B cell (primary cell): ENCODE measurements at regions not wholly inside any gene's neighbourhood (a gene's known extent, or its start where the extent isn't known, plus 50 kb on each side); places are given as distances from the start of the nearest gene placed in this dataset.
A peak's percentile ranks its signal among the peaks of the same experiment; 100 is the strongest.

Experiments used
- ATAC-seq: fragments of 200-7000 bp; cut with Tn5 transposase; one replicate; pipeline ENCODE4 v1.10.0; 2021; ENCODE audit warnings: low read depth, mild to moderate bottlenecking, moderate number of reproducible peaks, moderate library complexity
- CTCF ChIA-PET: fragments of 350-600 bp; sonication (Branson Sonifier 250); formaldehyde crosslinking; loops from one replicate; lab custom pipeline; 2021; ENCODE audit warnings: antibody characterized with exemption, inconsistent platforms; lab: Charles Lee
- POLR2A ChIA-PET: fragments of 350-600 bp; sonication (Branson Sonifier 250); formaldehyde crosslinking; loops from one replicate; lab custom pipeline; 2021; ENCODE audit warnings: antibody characterized with exemption; lab: Charles Lee
- DNase-seq: peaks from one replicate; pipeline ENCODE4 v3.0.0; 2013
- H2AFZ ChIP-seq: 2 replicates; pipeline ENCODE4 v1.6.1; 2012; ENCODE audit warnings: mild to moderate bottlenecking, low read depth, low read length; ENCODE audit not compliant: insufficient read depth, poor library complexity, severe bottlenecking
- H3K27ac ChIP-seq, 2 donors: 1 replicate in 1 of 2; 2 replicates in 1 of 2; pipeline ENCODE4 v1.5.1; 2012 to 2013; ENCODE audit warnings: low read length in 2 of 2, mild to moderate bottlenecking in 2 of 2, moderate library complexity in 1 of 2
- H3K27me3 ChIP-seq, 4 experiments: fragments of 200-600 bp in 1 of 4; sonication (generic) in 1 of 4; replicated peaks in 1 of 4; 1 replicate in 2 of 4; 2 replicates in 2 of 4; pipeline versions ENCODE4 v1.6.1 to v1.7.0; 2013 to 2016; ENCODE audit warnings: low read length in 3 of 4, mild to moderate bottlenecking in 2 of 4, mixed read lengths in 1 of 4, moderate library complexity in 1 of 4; ENCODE audit not compliant: insufficient read depth in 4 of 4, control insufficient read depth in 3 of 4; ENCODE audit errors: control extremely low read depth in 1 of 4
- H3K36me3 ChIP-seq, 2 experiments: replicated peaks in 1 of 2; 1 replicate in 1 of 2; 2 replicates in 1 of 2; pipeline versions ENCODE4 v1.6.1 to v1.7.1; 2013; ENCODE audit warnings: low read length in 1 of 2; ENCODE audit not compliant: insufficient read depth in 2 of 2, control insufficient read depth in 1 of 2; ENCODE audit errors: control extremely low read depth in 1 of 2, extremely low read depth in 1 of 2
- H3K4me1 ChIP-seq, 2 donors: fragments of 200-600 bp in 1 of 2; sonication (generic) in 1 of 2; 1 replicate in 1 of 2; 2 replicates in 1 of 2; pipeline versions ENCODE4 v1.5.1 to v1.6.1; 2013 to 2017; ENCODE audit warnings: low read length in 2 of 2; ENCODE audit not compliant: control insufficient read depth in 2 of 2, insufficient read depth in 2 of 2
- H3K4me2 ChIP-seq: replicated peaks from 2 replicates; pipeline ENCODE3; 2012; ENCODE audit warnings: mild to moderate bottlenecking, low read depth, low read length; ENCODE audit not compliant: poor library complexity, severe bottlenecking
- H3K4me3 ChIP-seq, 5 experiments: fragments of 200-600 bp in 1 of 5; sonication (generic) in 1 of 5; 1 replicate in 3 of 5; 2 replicates in 2 of 5; pipeline versions ENCODE4 v1.5.1 to v1.7.0; 2011 to 2016; ENCODE audit warnings: low read length in 4 of 5, mild to moderate bottlenecking in 4 of 5, low read depth in 2 of 5, control low read depth in 1 of 5, moderate library complexity in 1 of 5; ENCODE audit not compliant: insufficient read depth in 1 of 5; ENCODE audit errors: control extremely low read depth in 1 of 5, extremely low read depth in 1 of 5
- H3K79me2 ChIP-seq: fragments of 200-600 bp; sonication (generic); one replicate; pipeline ENCODE4 v1.6.0; 2016; ENCODE audit warnings: low read length; ENCODE audit not compliant: control insufficient read depth, insufficient read depth
- H3K9ac ChIP-seq: fragments of 200-600 bp; sonication (generic); 2 replicates; pipeline ENCODE4 v1.6.1; 2017; ENCODE audit warnings: mild to moderate bottlenecking, low read length, moderate library complexity
- H3K9me3 ChIP-seq, 3 donors: one replicate each; pipeline versions ENCODE4 v1.6.1 to v1.7.1; 2013; ENCODE audit warnings: low read length in 2 of 3; ENCODE audit not compliant: control insufficient read depth in 2 of 3, insufficient read depth in 1 of 3; ENCODE audit errors: control extremely low read depth in 1 of 3
- H4K20me1 ChIP-seq: 2 replicates; pipeline ENCODE4 v1.6.0; 2012; ENCODE audit warnings: mild to moderate bottlenecking, low read length; ENCODE audit not compliant: insufficient read depth, control insufficient read depth, poor library complexity, severe bottlenecking
- H3K27ac Mint-ChIP-seq: one replicate; pipeline ENCODE4 v1.8.0; 2021; ENCODE audit warnings: mixed read lengths
- H3K27me3 Mint-ChIP-seq: one replicate; pipeline ENCODE4 v1.8.0; 2021; ENCODE audit warnings: mixed read lengths
- H3K4me1 Mint-ChIP-seq: one replicate; pipeline ENCODE4 v1.8.0; 2021; ENCODE audit warnings: mixed read lengths
- H3K4me3 Mint-ChIP-seq: one replicate; pipeline ENCODE4 v1.8.0; 2021; ENCODE audit warnings: mixed read lengths
- H3K9me3 Mint-ChIP-seq: one replicate; pipeline ENCODE4 v1.8.0; 2022; ENCODE audit warnings: mixed read lengths; ENCODE audit not compliant: insufficient read depth
- CTCF ChIP-seq: fragments of 200-600 bp; IDR thresholded peaks from one replicate; pipeline ENCODE4 v1.8.0; 2022; ENCODE audit warnings: antibody characterized with exemption, mild to moderate bottlenecking
- EZH2 ChIP-seq: IDR thresholded peaks from 2 replicates; pipeline ENCODE4 v1.6.1; 2012; ENCODE audit warnings: borderline replicate concordance, low read depth, mild to moderate bottlenecking, moderate library complexity, low read length; ENCODE audit not compliant: insufficient read depth, poor library complexity, severe bottlenecking
- WGBS: methylation state at CpG from one replicate; pipeline ENCODE4 v1.1.5; 2013; ENCODE audit warnings: missing lambda C conversion rate; ENCODE audit not compliant: insufficient coverage; 5-methylcytosine and 5-hydroxymethylcytosine counted together
- intact Hi-C: fragments of 100-400 bp; cut with micrococcal nuclease; formaldehyde crosslinking; loops from one replicate; pipeline ENCODE4 v1.10.0; 2022

GRCh38 chr3:193831495-193832455 is 238.8 kb downstream of the OPA1 start:
- peak overlapping the region; percentile 65 for H3K4me3 Mint-ChIP-seq
- Histone ChIP-seq H2AFZ (peak overlapping the region; percentile 31), H3K79me2 (no peaks in the 10 kb centered on the region), H3K9me3 (no peaks in the 10 kb centered on the region), H3K4me3 (peak overlapping the region in 1 of 5 experiments; percentile 19), H3K4me1 (peaks cover 14 to 23% of the 10 kb centered on the region in 2 donors), H3K36me3 (no peaks in the 10 kb centered on the region), H3K27ac (peak overlapping the region; percentile 54 to 57), H4K20me1 (no peaks in the 10 kb centered on the region), H3K27me3 (no peaks in the 10 kb centered on the region), H3K4me2 (peak overlapping the region; percentile 44), H3K9ac (no peak overlapping the region)
- H3K27me3 Mint-ChIP-seq = peaks cover 3% of the 10 kb centered on the region
- ATAC-seq (peak; percentile 84), DNase-seq (peak; percentile 71)
- TF ChIP-seq EZH2 (no peak), CTCF (no peak)
- intact Hi-C loops = loop anchor here (5.0 kb wide), 1 partner anchor 36 kb away; no protein-coding TSS in a partner anchor
- WGBS = 79% methylated on average over 21 of the region's 24 CpGs
- peaks cover 33% of the 10 kb centered on the region for H3K4me1 Mint-ChIP-seq
- POLR2A ChIA-PET = interaction anchor here (1.2 kb wide), 1 partner anchor 10 kb away, joined by 5 read pairs; no protein-coding TSS in a partner anchor
- CTCF ChIA-PET = interaction anchor here (0.9 to 1.6 kb wide), 2 partner anchors 307 to 484 kb away, joined by 5 to 8 read pairs; no protein-coding TSS in a partner anchor
- peak overlapping the region; percentile 85 for H3K27ac Mint-ChIP-seq
- no peaks in the 10 kb centered on the region for H3K9me3 Mint-ChIP-seq
